T-cell (primary cell): ENCODE measurements at regions not wholly inside any gene's neighbourhood (a gene's known extent, or its start where the extent isn't known, plus 50 kb on each side); places are given as distances from the start of the nearest gene placed in this dataset.

Source experiments
- ATAC-seq, 4 experiments: fragments of 200-7000 bp in 3 of 4; fragments of 150-1000 bp in 1 of 4; cut with Tn5 transposase; replicated peaks in 1 of 4; 1 replicate in 3 of 4; 2 replicates in 1 of 4; pipeline ENCODE4 v1.10.0; 2021; ENCODE audit warnings: moderate library complexity in 3 of 4, mild to moderate bottlenecking in 2 of 4, moderate number of reproducible peaks in 1 of 4
- CTCF ChIA-PET, 2 donors: fragments of 300-600 bp; sonication (Branson Sonifier 250); formaldehyde crosslinking; loops; one replicate each; lab custom pipeline; 2022; ENCODE audit warnings: antibody characterized with exemption in 2 of 2; lab: Charles Lee
- POLR2A ChIA-PET, 2 donors: fragments of 300-600 bp; sonication (Branson Sonifier 250); formaldehyde crosslinking; loops; one replicate each; lab custom pipeline; 2022; ENCODE audit warnings: antibody characterized with exemption in 2 of 2; lab: Charles Lee
- DNase-seq, 35 experiments: peaks; one replicate each; pipeline versions ENCODE4 v3.0.0 to v3.0.0-alpha.2; 2013 to 2023
- H3K27ac ChIP-seq: one replicate; pipeline ENCODE4 v1.5.1; 2013; ENCODE audit warnings: low read length
- H3K27me3 ChIP-seq, 2 experiments: replicated peaks in 1 of 2; 1 replicate in 1 of 2; 2 replicates in 1 of 2; pipeline versions ENCODE4 v1.6.1 to v1.7.0; 2013; ENCODE audit warnings: low read length in 1 of 2, mixed read lengths in 1 of 2; ENCODE audit not compliant: control insufficient read depth in 2 of 2, insufficient read depth in 2 of 2; ENCODE audit errors: extremely low read depth in 1 of 2
- H3K36me3 ChIP-seq, 2 donors: 1 replicate in 1 of 2; 2 replicates in 1 of 2; pipeline versions ENCODE4 v1.6.1 to v1.7.0; 2013; ENCODE audit warnings: low read length in 1 of 2; ENCODE audit not compliant: control insufficient read depth in 2 of 2, insufficient read depth in 1 of 2; ENCODE audit errors: extremely low read depth in 1 of 2
- H3K4me1 ChIP-seq, 2 experiments: 1 replicate in 1 of 2; 2 replicates in 1 of 2; pipeline versions ENCODE4 v1.6.1 to v1.7.0; 2013; ENCODE audit warnings: low read length in 2 of 2, mixed read lengths in 1 of 2; ENCODE audit not compliant: insufficient read depth in 2 of 2, control insufficient read depth in 1 of 2; ENCODE audit errors: extremely low read depth in 1 of 2
- H3K4me3 ChIP-seq, 2 donors: 1 replicate in 1 of 2; 2 replicates in 1 of 2; pipeline versions ENCODE4 v1.5.1 to v1.7.0; 2013; ENCODE audit warnings: mild to moderate bottlenecking in 2 of 2, low read length in 1 of 2, moderate library complexity in 1 of 2; ENCODE audit not compliant: control insufficient read depth in 1 of 2; ENCODE audit errors: extremely low read depth in 1 of 2
- H3K9me3 ChIP-seq: 2 replicates; pipeline ENCODE4 v1.7.0; 2013
- H3K27ac Mint-ChIP-seq, 2 donors: one replicate each; pipeline ENCODE4 v1.8.0; 2020 to 2021; ENCODE audit warnings: mild to moderate bottlenecking in 2 of 2, mixed read lengths in 2 of 2
- H3K27me3 Mint-ChIP-seq, 2 donors: one replicate each; pipeline ENCODE4 v1.8.0; 2021 to 2022; ENCODE audit warnings: mixed read lengths in 2 of 2
- H3K36me3 Mint-ChIP-seq: one replicate; pipeline ENCODE4 v1.8.0; 2021; ENCODE audit warnings: mixed read lengths
- H3K4me1 Mint-ChIP-seq, 3 donors: one replicate each; pipeline ENCODE4 v1.8.0; 2020 to 2022; ENCODE audit warnings: mixed read lengths in 3 of 3, mild to moderate bottlenecking in 1 of 3
- H3K4me3 Mint-ChIP-seq, 3 donors: one replicate each; pipeline ENCODE4 v1.8.0; 2020 to 2022; ENCODE audit warnings: mild to moderate bottlenecking in 3 of 3, mixed read lengths in 3 of 3, moderate library complexity in 3 of 3
- H3K9me3 Mint-ChIP-seq, 3 donors: one replicate each; pipeline ENCODE4 v1.8.0; 2020 to 2022; ENCODE audit warnings: mixed read lengths in 3 of 3
- WGBS: methylation state at CpG from one replicate; pipeline ENCODE4 v1.1.5; 2013; ENCODE audit warnings: missing lambda C conversion rate; ENCODE audit not compliant: insufficient coverage; 5-methylcytosine and 5-hydroxymethylcytosine counted together

GRCh38 chr15:95210436-95210981 lies 979.1 kb downstream of the MCTP2 start:
- WGBS: 88% methylated on average over 1 of the region's 1 CpG

GRCh38 chr15:95215017-95215416 lies 983.7 kb downstream of the MCTP2 start:
- Mint-ChIP-seq H3K36me3 (no peaks in the 10 kb centered on the region), H3K27ac (no peak overlapping the region), H3K9me3 (peaks cover 6 to 8% (median 7%) of the 10 kb centered on the region in 3 donors), H3K27me3 (peaks cover 0 to 12% of the 10 kb centered on the region in 2 donors), H3K4me1 (no peaks in the 10 kb centered on the region), H3K4me3 (no peak overlapping the region)
- Histone ChIP-seq H3K27me3 (no peaks in the 10 kb centered on the region), H3K4me1 (no peaks in the 10 kb centered on the region), H3K9me3 (no peaks in the 10 kb centered on the region), H3K27ac (no peak overlapping the region), H3K36me3 (no peaks in the 10 kb centered on the region), H3K4me3 (no peak overlapping the region)
- ChIA-PET POLR2A (no interaction called here), CTCF (no interaction called here)
- ATAC-seq: no peak
- no peak for DNase-seq

More at GRCh38 chr15:95210436-95210981, 979.1 kb downstream of the MCTP2 start:
- ATAC-seq: no peak
- no peak for DNase-seq
- Histone ChIP-seq H3K9me3 (no peaks in the 10 kb centered on the region), H3K4me3 (no peak overlapping the region), H3K4me1 (no peaks in the 10 kb centered on the region), H3K27me3 (no peaks in the 10 kb centered on the region), H3K27ac (no peak overlapping the region), H3K36me3 (no peaks in the 10 kb centered on the region)
- peaks cover 9 to 22% (median 10%) of the 10 kb centered on the region in 3 donors for H3K9me3 Mint-ChIP-seq
- H3K4me1 Mint-ChIP-seq: no peaks in the 10 kb centered on the region
- no peaks in the 10 kb centered on the region for H3K36me3 Mint-ChIP-seq
- CTCF ChIA-PET: no interaction called here
- H3K4me3 Mint-ChIP-seq: no peak overlapping the region
- POLR2A ChIA-PET: no interaction called here
- no peak overlapping the region for H3K27ac Mint-ChIP-seq
- peaks cover 0 to 11% of the 10 kb centered on the region in 2 donors for H3K27me3 Mint-ChIP-seq

GRCh38 chr15:95226835-95227234 lies 995.5 kb downstream of the MCTP2 start:
- peaks cover 10 to 31% (median 23%) of the 10 kb centered on the region in 3 donors for H3K9me3 Mint-ChIP-seq
- DNase-seq (no peak), ATAC-seq (no peak)
- Histone ChIP-seq H3K27ac (no peak overlapping the region), H3K9me3 (no peaks in the 10 kb centered on the region), H3K36me3 (no peaks in the 10 kb centered on the region), H3K27me3 (no peaks in the 10 kb centered on the region), H3K4me1 (no peaks in the 10 kb centered on the region), H3K4me3 (no peak overlapping the region)
- no peaks in the 10 kb centered on the region for H3K36me3 Mint-ChIP-seq
- H3K4me1 Mint-ChIP-seq: no peaks in the 10 kb centered on the region
- CTCF ChIA-PET: no interaction called here
- 100% methylated on average over 3 of the region's 5 CpGs for WGBS
- POLR2A ChIA-PET: interaction anchor here in 1 of 2 donors (0.6 kb wide), 1 partner anchor 46 kb away, joined by 3 read pairs; no protein-coding TSS in a partner anchor
- no peak overlapping the region for H3K4me3 Mint-ChIP-seq
- peaks cover 0 to 8% of the 10 kb centered on the region in 2 donors for H3K27me3 Mint-ChIP-seq
- no peak overlapping the region for H3K27ac Mint-ChIP-seq

GRCh38 chr15:95227235-95227634 lies 995.9 kb downstream of the MCTP2 start:
- 20% methylated on average over 2 of the region's 3 CpGs for WGBS
- H3K4me1 Mint-ChIP-seq: no peaks in the 10 kb centered on the region
- H3K36me3 ChIP-seq: no peaks in the 10 kb centered on the region
- no peaks in the 10 kb centered on the region for H3K36me3 Mint-ChIP-seq
- no peak overlapping the region for H3K4me3 ChIP-seq
- no peak overlapping the region for H3K27ac Mint-ChIP-seq
- peaks cover 0 to 9% of the 10 kb centered on the region in 2 donors for H3K27me3 Mint-ChIP-seq
- DNase-seq (no peak), ATAC-seq (no peak)
- H3K27me3 ChIP-seq: no peaks in the 10 kb centered on the region
- ChIA-PET POLR2A (no interaction called here), CTCF (no interaction called here)
- H3K27ac ChIP-seq: no peak overlapping the region
- H3K9me3 Mint-ChIP-seq: peaks cover 7 to 31% (median 26%) of the 10 kb centered on the region in 3 donors
- H3K4me1 ChIP-seq: no peaks in the 10 kb centered on the region
- H3K9me3 ChIP-seq: no peaks in the 10 kb centered on the region
- no peak overlapping the region for H3K4me3 Mint-ChIP-seq

GRCh38 chr15:95228856-95229555 lies 997.6 kb downstream of the MCTP2 start:
- Histone ChIP-seq H3K4me1 (no peaks in the 10 kb centered on the region), H3K27me3 (no peaks in the 10 kb centered on the region), H3K9me3 (no peaks in the 10 kb centered on the region), H3K27ac (no peak overlapping the region), H3K36me3 (no peaks in the 10 kb centered on the region), H3K4me3 (no peak overlapping the region)
- ChIA-PET POLR2A (no interaction called here), CTCF (interaction anchor here in 1 of 2 donors (0.6 kb wide), 1 partner anchor 1222 kb away, joined by 4 read pairs; no protein-coding TSS in a partner anchor)
- Mint-ChIP-seq H3K9me3 (peaks cover 9 to 18% (median 18%) of the 10 kb centered on the region in 3 donors), H3K27ac (no peak overlapping the region), H3K36me3 (no peaks in the 10 kb centered on the region), H3K4me1 (no peaks in the 10 kb centered on the region), H3K4me3 (no peak overlapping the region), H3K27me3 (peaks cover 0 to 11% of the 10 kb centered on the region in 2 donors)
- ATAC-seq (no peak), DNase-seq (no peak)
- WGBS: no CpG with 5 or more reads among the region's 3 CpGs

GRCh38 chr15:95235033-95235432 lies 1003.7 kb downstream of the MCTP2 start:
- POLR2A ChIA-PET: no interaction called here
- no peak overlapping the region for H3K27ac Mint-ChIP-seq
- Histone ChIP-seq H3K27ac (no peak overlapping the region), H3K4me1 (no peaks in the 10 kb centered on the region), H3K27me3 (no peaks in the 10 kb centered on the region), H3K4me3 (no peak overlapping the region), H3K36me3 (no peaks in the 10 kb centered on the region), H3K9me3 (no peaks in the 10 kb centered on the region)
- CTCF ChIA-PET: no interaction called here
- no peak overlapping the region for H3K4me3 Mint-ChIP-seq
- peaks cover 7% of the 10 kb centered on the region in 2 donors for H3K27me3 Mint-ChIP-seq
- DNase-seq: no peak
- H3K9me3 Mint-ChIP-seq: peaks cover 16 to 22% (median 20%) of the 10 kb centered on the region in 3 donors
- no peaks in the 10 kb centered on the region for H3K4me1 Mint-ChIP-seq
- no peaks in the 10 kb centered on the region for H3K36me3 Mint-ChIP-seq
- ATAC-seq: no peak
- WGBS: 50% methylated on average over 1 of the region's 1 CpG
